ENCODE measurements at regions not wholly inside any gene's neighbourhood (a gene's known extent, or its start where the extent isn't known, plus 50 kb on each side); places are given as distances from the start of the nearest gene placed in this dataset.

DNA sequence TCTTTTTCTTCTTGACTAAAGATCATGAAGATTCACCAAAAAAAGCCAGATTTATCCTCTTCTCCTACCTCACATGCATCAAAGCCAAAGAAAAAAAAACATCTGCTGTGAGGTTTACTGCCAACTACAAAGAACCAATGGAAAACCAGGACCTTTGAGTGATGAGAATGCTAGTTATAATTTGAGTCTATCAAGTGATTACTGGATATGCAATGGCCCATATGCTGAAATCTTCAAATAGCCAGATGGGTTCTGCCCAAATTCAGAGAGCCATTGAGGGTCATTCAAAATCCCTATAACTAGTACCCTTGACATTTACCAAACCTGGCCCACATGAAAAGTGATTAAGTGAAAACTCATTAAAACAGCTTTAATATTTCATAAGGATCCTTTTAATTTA is 78.4 kb upstream of the ACO1 start:
- no peak for DNase-seq (ENCODE audit: low read depth)

DNA sequence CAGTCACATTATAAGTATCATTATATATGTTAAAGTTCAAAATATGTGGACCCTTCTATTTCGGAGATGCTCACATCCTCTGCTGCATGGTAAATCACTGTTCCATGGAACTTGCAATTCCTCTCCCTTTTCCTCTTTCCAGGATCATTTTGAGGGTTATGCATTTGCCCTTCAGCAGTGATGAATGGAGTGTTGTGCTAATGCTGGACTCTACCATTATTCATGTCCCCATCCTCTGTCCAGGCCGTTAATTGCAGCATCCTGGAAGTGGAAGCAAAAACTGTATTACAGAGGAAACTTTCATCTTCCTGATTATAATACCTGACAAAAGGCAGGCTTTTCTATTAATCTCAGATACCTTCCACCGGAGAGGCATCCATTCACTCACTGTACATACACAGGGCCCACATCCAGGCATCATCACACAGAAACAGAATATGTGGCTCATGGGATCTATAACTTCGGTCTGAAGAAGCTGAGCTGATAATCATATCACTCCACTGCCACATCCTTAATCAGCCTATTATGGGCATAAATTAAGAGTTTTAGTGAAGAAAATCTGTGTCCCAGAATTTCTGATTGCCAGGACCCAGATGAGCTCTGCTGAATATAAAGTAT is 65.0 kb upstream of the ACO1 start:
- DNase-seq (ENCODE audit: low read depth) = no peak

DNA sequence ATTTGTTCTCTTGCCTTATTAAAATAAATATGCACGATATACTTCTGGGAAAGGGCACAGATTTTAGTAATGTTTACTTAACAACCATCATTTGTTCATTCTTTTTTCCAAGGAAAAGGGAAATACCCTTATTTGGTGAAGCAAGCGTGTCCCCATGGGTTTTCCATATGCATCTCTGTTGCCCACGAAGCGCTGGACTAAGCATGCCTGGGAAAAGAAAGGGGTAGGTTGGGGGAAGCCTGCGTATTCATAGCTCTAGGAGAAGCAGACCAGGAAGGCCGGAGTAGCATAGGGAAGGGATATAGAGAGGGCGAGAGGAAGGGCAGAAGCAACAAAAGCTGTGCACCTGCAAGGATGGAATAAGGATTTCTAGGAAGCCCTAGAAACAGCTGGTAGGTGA is 61.8 kb upstream of the ACO1 start:
- no peak for DNase-seq (ENCODE audit: low read depth)

DNA sequence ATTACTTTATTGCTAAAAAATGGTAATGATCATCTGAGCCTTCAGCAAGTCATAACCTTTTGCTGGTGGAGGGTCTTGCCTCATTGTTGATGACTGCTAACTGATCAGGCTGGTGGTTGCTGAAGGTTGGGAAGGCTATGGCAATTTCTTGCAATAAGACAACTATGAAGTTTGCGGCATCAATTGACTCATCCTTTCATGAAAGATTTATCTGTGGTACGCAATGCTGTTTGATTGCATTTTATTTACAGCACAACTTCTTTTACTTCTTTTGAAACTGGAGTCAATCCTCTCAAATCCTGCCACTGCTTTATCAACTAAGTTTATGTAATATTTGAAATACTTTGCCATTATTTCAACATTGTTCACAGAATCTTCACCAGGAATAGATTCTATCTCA is 58.3 kb upstream of the ACO1 start:
- DNase-seq (ENCODE audit: low read depth) = no peak

DNA sequence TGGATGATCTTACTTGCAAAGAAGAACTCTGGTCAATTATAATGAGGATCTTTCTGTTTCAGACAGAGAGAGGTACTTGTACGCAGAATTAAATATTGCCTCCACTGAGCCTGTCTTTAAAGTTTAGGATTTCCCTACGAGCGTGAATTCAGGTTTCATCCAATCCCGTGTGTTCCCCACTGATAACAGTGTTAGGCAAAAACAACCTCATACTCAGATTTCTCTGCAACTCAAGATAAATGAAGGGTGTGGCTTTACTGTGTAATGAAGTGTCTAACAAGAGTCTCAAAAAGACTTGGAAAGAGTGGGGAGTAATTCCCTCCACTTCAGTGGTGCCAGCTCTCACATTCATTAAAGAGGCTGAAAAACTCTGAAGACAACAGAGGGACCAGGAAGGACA is 53.2 kb upstream of the ACO1 start:
- DNase-seq (ENCODE audit: low read depth) = no peak

DNA sequence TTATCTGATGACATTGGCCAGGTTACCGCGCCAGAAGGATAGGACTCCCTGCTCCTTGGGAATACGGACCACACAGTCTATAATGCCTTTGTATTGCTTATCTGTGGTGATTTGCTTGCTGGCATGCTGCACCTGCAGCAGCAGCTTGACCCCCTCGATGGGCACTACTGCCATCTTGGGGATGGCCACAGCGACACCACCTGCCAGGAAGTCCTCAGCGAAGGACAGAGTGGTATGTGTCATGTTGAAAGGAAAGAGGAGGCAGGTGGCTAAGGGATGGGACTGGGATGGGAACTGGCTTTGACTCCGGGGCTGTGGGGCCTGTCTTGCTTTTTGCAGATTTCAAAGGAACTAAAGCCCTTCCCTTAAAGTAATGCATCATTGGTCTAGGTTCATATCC is 50.3 kb upstream of the ACO1 start:
- no peak for DNase-seq (ENCODE audit: low read depth)
